ENCODE measurements at regions not wholly inside any gene's neighbourhood (a gene's known extent, or its start where the extent isn't known, plus 50 kb on each side); places are given as distances from the start of the nearest gene placed in this dataset.
"Not testable (repeated sequence)": the region's sequence is repeated elsewhere in the genome, so short reads cannot be mapped to it uniquely, and the experiment has no call there.

- no peak overlapping the region for H3K27ac ChIP-seq
- TF ChIP-seq ZFX (IDR thresholded peaks at IDR 0.05) (no peak), CTCF (conservative IDR thresholded peaks at IDR 0.05) (no peak)
Observed at GRCh38 chrX:13955975-13956374, 73.7 kb downstream of the GEMIN8 start.

GRCh38 chrX:13955095-13955647 is 74.5 kb downstream of the GEMIN8 start:
- no peak overlapping the region for H3K27ac ChIP-seq

GRCh38 chrX:13952581-13952980 is 77.1 kb downstream of the GEMIN8 start:
- TF ChIP-seq CTCF (conservative IDR thresholded peaks at IDR 0.05) (no peak), ZFX (IDR thresholded peaks at IDR 0.05) (no peak)
- no peak overlapping the region for H3K27ac ChIP-seq

More at GRCh38 chrX:13955095-13955647, 74.5 kb downstream of the GEMIN8 start:
- TF ChIP-seq ZFX (IDR thresholded peaks at IDR 0.05) = no peak
- no peak for TF ChIP-seq CTCF (conservative IDR thresholded peaks at IDR 0.05)

GRCh38 chrX:13946223-13946622 is 83.5 kb downstream of the GEMIN8 start:
- not testable (repeated sequence) for H3K27ac ChIP-seq

GRCh38 chrX:13945787-13946186 is 83.9 kb downstream of the GEMIN8 start:
- H3K27ac ChIP-seq = not testable (repeated sequence)

GRCh38 chrX:13940671-13941070 is 89.0 kb downstream of the GEMIN8 start:
- TF ChIP-seq ZFX (IDR thresholded peaks at IDR 0.05) (no peak), CTCF (conservative IDR thresholded peaks at IDR 0.05) (no peak)

GRCh38 chrX:13939741-13940597 is 89.7 kb downstream of the GEMIN8 start:
- no peak overlapping the region for H3K27ac ChIP-seq
- no peak for TF ChIP-seq ZFX (IDR thresholded peaks at IDR 0.05)
- TF ChIP-seq CTCF (conservative IDR thresholded peaks at IDR 0.05) = no peak

More at GRCh38 chrX:13940671-13941070, 89.0 kb downstream of the GEMIN8 start:
- no peak overlapping the region for H3K27ac ChIP-seq

- peak overlapping the region; percentile 59 for H3K27ac ChIP-seq
- no peak for TF ChIP-seq ZFX (IDR thresholded peaks at IDR 0.05)
- no peak for TF ChIP-seq CTCF (conservative IDR thresholded peaks at IDR 0.05)
Observed at GRCh38 chrX:13938829-13939530, 90.7 kb downstream of the GEMIN8 start.

All from C4-2B (cell line).